Effector memory CD4-positive, alpha-beta T cell (primary cell): ENCODE measurements at regions not wholly inside any gene's neighbourhood (a gene's known extent, or its start where the extent isn't known, plus 50 kb on each side); places are given as distances from the start of the nearest gene placed in this dataset.

Source experiments
- DNase-seq, 3 donors: peaks; one replicate each; pipeline ENCODE4 v3.0.0-alpha.2; 2020
- H3K27ac ChIP-seq: 2 replicates; pipeline ENCODE4 v1.7.0; 2013; ENCODE audit warnings: mild to moderate bottlenecking, low read length, moderate library complexity; ENCODE audit not compliant: insufficient read depth, poor library complexity, severe bottlenecking
- H3K27me3 ChIP-seq: replicated peaks from 2 replicates; pipeline ENCODE4 v1.7.0; 2013; ENCODE audit warnings: mild to moderate bottlenecking, low read length; ENCODE audit not compliant: insufficient read depth, control insufficient read depth, poor library complexity, severe bottlenecking
- H3K36me3 ChIP-seq: 2 replicates; pipeline ENCODE4 v1.7.0; 2013; ENCODE audit warnings: mild to moderate bottlenecking, low read length, moderate library complexity; ENCODE audit not compliant: control insufficient read depth, insufficient read depth
- H3K4me1 ChIP-seq: 2 replicates; pipeline ENCODE4 v1.7.0; 2013; ENCODE audit warnings: low read length, mild to moderate bottlenecking; ENCODE audit not compliant: control insufficient read depth, insufficient read depth, poor library complexity, severe bottlenecking
- H3K4me3 ChIP-seq: 2 replicates; pipeline ENCODE4 v1.7.0; 2013; ENCODE audit warnings: low read length, low read depth, mild to moderate bottlenecking; ENCODE audit not compliant: insufficient read depth, poor library complexity, severe bottlenecking
- H3K9me3 ChIP-seq: 2 replicates; pipeline ENCODE4 v1.7.0; 2013; ENCODE audit warnings: mild to moderate bottlenecking, low read length, moderate library complexity; ENCODE audit not compliant: control insufficient read depth

DNA sequence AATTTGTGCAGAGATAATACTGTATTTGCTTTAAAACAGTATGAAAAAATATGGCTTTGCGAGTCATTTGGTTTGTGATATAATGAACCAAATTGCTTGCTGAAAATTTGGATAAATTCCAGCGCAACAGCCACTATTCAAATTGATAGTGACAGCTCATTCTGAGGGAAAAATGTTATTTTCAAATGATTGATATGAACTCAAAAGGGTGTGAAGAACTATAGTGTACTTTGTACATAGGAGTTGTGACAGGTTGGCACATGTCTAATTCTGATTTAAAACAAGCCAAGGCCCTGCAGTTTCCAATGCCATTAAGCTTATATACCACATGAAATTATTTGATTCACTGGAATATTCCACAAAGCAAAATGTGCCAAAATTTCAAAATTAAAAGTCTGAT is 1628.9 kb upstream of the AGA start:
- Histone ChIP-seq H3K27ac (no peak overlapping the region), H3K4me3 (no peak overlapping the region), H3K4me1 (no peaks in the 10 kb centered on the region), H3K27me3 (no peaks in the 10 kb centered on the region), H3K9me3 (no peaks in the 10 kb centered on the region), H3K36me3 (no peaks in the 10 kb centered on the region)
- DNase-seq: no peak

DNA sequence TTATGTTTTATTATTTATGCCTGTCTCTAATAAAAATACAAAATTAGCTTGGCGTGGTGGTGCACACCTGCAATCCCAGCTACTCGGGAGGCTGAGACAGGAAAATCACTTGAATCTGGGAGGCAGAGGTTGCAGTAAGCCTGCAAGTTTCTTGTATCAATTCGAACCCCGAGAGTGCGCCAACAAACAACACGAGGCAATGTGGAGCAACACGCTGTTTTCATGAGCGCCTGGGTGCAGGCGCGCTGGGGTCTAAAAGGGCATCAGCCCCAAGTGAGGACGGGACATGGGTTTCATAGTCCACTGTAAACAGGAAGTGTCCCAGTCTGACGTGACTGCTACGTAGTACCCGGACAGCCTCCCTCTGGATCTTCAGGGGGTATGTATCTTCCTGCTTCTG is 1634.6 kb upstream of the AGA start:
- DNase-seq: no peak
- no peaks in the 10 kb centered on the region for H3K27me3 ChIP-seq
- no peaks in the 10 kb centered on the region for H3K9me3 ChIP-seq
- H3K36me3 ChIP-seq: no peaks in the 10 kb centered on the region
- H3K27ac ChIP-seq: no peak overlapping the region
- H3K4me3 ChIP-seq: no peak overlapping the region
- no peaks in the 10 kb centered on the region for H3K4me1 ChIP-seq

DNA sequence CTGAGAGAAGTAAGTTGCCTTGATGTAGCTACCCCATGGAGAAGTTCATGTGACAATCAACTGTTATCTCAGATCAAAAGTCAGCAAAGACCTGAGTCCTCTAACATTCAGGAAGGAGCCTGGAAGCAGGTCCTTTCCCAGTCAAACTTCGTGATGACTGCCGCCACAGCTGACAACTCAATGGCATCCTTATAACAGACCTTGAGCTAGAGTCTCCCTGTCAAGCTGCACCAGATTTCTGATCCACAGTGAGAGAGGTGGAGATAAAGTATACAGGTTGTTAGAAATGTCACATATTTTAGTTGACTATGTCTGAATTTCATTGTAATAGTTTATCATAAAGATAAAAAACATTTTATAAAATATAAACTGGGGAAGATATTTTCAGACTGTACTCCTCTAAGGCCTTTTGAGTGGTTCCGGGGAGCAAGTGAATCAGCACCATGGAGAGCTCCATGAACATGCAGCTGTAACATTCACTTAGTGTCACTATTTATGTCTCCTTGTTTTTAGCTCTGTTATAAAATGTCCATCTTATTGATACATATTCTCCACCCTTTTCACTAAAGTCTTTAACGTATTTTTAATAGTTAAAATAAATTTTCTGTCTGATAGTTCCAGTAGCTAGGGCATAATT is 1653.5 kb upstream of the AGA start:
- H3K9me3 ChIP-seq: peaks cover 4% of the 10 kb centered on the region
- H3K36me3 ChIP-seq: no peaks in the 10 kb centered on the region
- H3K4me1 ChIP-seq: no peaks in the 10 kb centered on the region
- no peaks in the 10 kb centered on the region for H3K27me3 ChIP-seq
- H3K4me3 ChIP-seq: no peak overlapping the region
- DNase-seq: no peak
- no peak overlapping the region for H3K27ac ChIP-seq

DNA sequence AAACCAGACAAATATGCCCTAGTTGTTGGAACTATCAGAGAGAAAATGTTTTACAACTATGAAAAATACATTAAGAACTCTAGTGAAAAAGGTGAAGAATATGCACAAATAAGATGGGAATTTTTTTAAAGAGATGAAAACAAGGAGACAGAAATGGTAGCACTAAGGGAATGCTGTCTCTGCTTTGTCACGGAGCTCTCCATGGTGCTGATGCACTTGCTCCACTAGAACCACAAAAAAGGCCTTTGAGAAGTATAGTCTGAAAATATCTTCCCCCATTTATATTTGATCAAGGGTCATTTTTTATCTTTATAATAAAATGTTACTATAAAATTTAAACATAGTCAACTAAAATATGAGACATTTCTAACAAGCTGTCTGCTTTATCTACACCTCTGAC is 1655.5 kb upstream of the AGA start:
- H3K9me3 ChIP-seq: peaks cover 4% of the 10 kb centered on the region
- no peaks in the 10 kb centered on the region for H3K4me1 ChIP-seq
- H3K27ac ChIP-seq: no peak overlapping the region
- no peaks in the 10 kb centered on the region for H3K36me3 ChIP-seq
- no peak overlapping the region for H3K4me3 ChIP-seq
- DNase-seq: no peak
- H3K27me3 ChIP-seq: no peaks in the 10 kb centered on the region

DNA sequence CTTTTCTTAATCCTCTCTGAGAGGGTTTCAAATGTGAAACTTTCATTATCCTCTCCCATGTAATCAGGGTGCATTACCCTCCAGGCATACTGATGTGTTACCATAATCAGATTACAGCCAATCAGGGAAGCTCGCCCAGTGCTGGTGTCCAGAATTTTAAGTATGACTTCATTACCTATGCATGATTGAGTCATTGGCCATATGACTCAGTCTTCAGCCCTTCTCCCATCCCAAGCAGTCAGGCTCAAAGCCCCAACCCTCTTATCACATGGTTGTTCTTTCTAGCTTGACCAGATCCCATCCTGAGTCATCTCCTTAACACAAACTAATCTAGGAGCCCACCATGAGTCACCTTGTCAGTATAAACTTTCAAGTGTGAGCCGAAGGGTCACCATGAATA is 1668.1 kb upstream of the AGA start:
- H3K4me3 ChIP-seq: no peak overlapping the region
- no peaks in the 10 kb centered on the region for H3K27me3 ChIP-seq
- no peaks in the 10 kb centered on the region for H3K36me3 ChIP-seq
- H3K4me1 ChIP-seq: no peaks in the 10 kb centered on the region
- DNase-seq: no peak
- H3K27ac ChIP-seq: no peak overlapping the region
- no peaks in the 10 kb centered on the region for H3K9me3 ChIP-seq

DNA sequence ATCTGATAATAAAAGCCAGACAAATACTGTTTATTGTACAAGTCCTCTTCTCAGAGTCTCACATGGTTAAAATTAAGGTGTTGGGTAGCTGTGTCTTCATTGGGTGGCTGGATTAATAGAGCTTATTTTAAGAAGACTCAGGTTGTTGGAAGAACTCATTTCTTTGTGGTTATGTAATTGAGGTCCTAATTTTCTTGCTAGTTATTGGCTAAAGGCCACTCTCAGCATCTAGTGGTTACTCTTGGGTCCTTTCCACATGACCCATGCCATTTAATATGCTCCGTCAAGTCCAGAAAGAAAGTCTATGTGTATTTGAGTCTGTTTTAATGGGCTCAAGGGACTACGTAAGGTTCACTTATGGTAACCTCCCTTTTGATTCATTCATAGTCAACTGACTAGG is 1668.6 kb upstream of the AGA start:
- H3K27me3 ChIP-seq: no peaks in the 10 kb centered on the region
- no peak overlapping the region for H3K4me3 ChIP-seq
- H3K27ac ChIP-seq: no peak overlapping the region
- H3K9me3 ChIP-seq: no peaks in the 10 kb centered on the region
- no peak for DNase-seq
- no peaks in the 10 kb centered on the region for H3K36me3 ChIP-seq
- H3K4me1 ChIP-seq: no peaks in the 10 kb centered on the region

DNA sequence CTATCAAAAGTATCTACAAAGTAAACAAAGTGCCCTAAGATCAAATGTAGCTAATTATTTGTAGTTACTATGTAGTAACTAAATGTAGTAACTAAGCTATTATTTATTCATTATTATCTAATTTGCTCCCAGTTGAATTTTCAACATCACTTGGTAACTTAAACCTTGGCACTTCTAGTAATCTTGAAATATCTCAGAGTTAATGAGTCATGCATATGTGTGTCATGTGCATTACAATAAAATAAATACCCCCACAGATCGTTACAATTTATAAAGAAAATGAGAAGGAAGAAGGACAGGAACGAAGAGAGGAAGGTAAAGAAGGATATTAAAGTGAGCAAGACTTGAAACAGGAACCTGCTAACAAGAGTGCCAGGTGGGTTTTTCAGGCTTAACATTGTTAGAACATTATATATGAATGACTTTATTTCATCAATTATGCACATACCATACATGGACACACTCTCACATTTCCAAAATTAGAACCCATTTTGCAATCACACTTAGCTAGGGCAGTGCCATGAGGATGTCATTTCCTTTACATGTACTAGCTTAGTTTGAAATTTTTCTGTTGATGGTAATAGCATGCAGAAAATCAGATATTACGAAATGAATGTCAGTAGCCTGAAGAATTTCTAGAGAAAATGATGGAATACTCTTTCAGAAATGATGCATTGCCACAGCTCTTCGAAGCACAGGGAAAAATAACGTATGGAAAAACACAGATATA is 1670.4 kb upstream of the AGA start:
- no peaks in the 10 kb centered on the region for H3K4me1 ChIP-seq
- no peak overlapping the region for H3K27ac ChIP-seq
- H3K36me3 ChIP-seq: no peaks in the 10 kb centered on the region
- H3K27me3 ChIP-seq: no peaks in the 10 kb centered on the region
- no peak overlapping the region for H3K4me3 ChIP-seq
- DNase-seq: no peak
- no peaks in the 10 kb centered on the region for H3K9me3 ChIP-seq

DNA sequence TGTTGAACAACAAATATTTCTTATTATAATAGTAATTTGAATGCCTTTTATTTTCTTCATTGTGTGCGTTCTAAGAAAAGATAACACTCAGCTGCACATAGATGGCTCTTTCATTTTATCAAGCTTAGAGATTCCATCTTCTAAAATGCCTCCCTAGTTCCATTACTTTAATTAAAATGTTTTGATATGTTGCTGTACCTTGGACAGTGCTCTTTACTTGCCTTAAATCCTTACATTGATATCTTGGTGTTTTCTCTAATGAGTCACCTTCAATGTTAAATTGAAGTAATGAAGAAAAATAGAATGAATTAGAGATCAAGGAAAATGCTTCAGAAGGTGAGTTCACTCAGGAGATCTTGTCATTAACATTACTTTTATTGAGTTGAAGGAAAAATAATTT is 1672.4 kb upstream of the AGA start:
- Histone ChIP-seq H3K9me3 (no peaks in the 10 kb centered on the region), H3K27ac (no peak overlapping the region), H3K4me3 (no peak overlapping the region), H3K4me1 (no peaks in the 10 kb centered on the region), H3K36me3 (no peaks in the 10 kb centered on the region), H3K27me3 (no peaks in the 10 kb centered on the region)
- DNase-seq: no peak

DNA sequence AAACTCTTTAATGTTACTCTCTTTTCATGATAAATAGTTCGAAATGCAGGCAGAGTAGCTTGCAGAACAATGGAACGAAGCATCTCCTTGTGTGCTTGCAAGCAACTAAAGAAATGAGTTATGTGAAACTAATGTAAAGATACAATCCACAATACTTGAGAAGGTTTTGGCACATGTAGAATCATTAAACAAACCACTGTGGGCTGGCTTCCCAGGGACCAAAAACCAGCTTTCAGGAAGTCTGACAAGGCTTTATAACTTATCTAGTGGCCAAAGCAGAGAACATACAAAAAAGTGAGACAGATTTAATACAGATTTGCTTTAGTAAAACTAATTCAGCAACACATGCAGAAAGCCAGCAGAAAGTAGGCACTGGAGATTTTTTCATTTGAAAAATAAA is 1673.8 kb upstream of the AGA start:
- DNase-seq: no peak
- no peaks in the 10 kb centered on the region for H3K36me3 ChIP-seq
- H3K27ac ChIP-seq: no peak overlapping the region
- no peaks in the 10 kb centered on the region for H3K9me3 ChIP-seq
- no peak overlapping the region for H3K4me3 ChIP-seq
- H3K4me1 ChIP-seq: no peaks in the 10 kb centered on the region
- no peaks in the 10 kb centered on the region for H3K27me3 ChIP-seq

DNA sequence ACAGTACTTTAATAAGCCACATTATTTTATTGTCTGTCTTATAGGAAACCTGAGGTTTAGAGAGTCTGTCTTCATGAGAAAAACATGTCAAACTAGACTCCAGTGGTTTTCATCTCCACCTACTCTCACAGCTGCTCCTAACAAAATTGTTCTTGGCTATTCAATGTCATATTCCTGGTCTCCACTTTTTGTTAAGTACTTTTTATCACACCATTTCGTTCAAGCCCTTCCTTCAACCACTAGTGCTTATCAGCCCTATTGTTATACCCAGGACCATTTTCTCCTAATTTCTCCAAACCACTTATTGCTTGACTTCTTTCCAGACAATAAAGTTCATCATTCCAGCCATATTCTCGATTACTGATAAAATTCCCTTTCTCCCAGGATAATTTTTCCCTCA is 1674.3 kb upstream of the AGA start:
- no peaks in the 10 kb centered on the region for H3K9me3 ChIP-seq
- no peak for DNase-seq
- no peak overlapping the region for H3K27ac ChIP-seq
- no peaks in the 10 kb centered on the region for H3K4me1 ChIP-seq
- H3K36me3 ChIP-seq: no peaks in the 10 kb centered on the region
- H3K27me3 ChIP-seq: no peaks in the 10 kb centered on the region
- no peak overlapping the region for H3K4me3 ChIP-seq
